SKM-1 (cell line): ENCODE measurements at regions not wholly inside any gene's neighbourhood (a gene's known extent, or its start where the extent isn't known, plus 50 kb on each side); places are given as distances from the start of the nearest gene placed in this dataset.
"Not testable (repeated sequence)": the region's sequence is repeated elsewhere in the genome, so short reads cannot be mapped to it uniquely, and the experiment has no call there.

Experiments used
- DNase-seq: peaks from one replicate; lab custom pipeline; 2025; ENCODE audit not compliant: unreplicated experiment; lab: John Stamatoyannopoulos, UW

DNA sequence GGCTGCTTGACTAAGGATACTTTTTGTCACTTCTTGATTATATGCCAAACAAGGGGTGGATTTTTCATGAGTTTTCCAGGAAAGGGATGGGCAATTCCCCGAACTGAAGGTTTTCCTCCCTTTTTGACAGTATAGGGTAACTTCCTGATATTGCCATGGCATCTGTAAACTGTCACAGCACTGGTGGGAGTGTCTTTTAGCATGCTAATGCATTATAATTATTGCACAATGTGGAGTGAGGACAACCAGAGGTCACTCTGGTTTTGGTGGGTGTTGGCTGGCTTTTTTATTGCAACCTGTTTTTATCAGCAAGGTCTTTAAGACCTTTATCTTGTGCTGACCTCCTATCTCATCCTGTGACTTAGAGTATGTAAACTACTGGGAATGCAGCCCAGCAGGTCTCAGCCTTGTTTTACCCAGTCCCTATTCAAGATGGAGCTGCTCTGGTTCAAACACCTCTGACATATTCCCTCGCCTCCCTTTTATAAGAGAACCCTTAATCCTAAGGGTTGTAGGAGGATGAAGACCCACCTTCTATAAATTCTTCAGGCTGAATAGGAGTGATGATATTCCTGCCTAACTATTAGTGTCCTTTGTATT, 471.2 kb downstream of the ATP23 start:
- DNase-seq = no peak

DNA sequence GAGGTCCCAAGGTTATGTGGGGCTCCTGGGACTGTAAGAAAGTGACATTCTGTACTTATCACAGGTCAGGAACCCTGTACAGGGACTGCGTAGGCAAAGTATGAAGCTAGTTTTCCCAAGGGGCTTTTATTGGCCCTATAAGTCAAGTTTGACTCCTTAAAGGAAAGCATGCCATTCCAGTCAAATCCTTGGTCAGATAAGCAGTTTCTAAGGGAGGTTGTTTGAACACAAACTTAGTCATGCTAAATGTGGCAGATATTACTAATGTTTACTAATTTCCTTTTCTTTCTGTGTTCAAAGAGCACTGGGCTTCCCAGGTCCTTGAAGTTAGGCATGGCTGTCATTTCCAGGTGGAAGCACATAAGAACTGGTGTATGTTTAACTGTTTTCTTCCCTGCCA, 472.4 kb downstream of the ATP23 start:
- DNase-seq = no peak

DNA sequence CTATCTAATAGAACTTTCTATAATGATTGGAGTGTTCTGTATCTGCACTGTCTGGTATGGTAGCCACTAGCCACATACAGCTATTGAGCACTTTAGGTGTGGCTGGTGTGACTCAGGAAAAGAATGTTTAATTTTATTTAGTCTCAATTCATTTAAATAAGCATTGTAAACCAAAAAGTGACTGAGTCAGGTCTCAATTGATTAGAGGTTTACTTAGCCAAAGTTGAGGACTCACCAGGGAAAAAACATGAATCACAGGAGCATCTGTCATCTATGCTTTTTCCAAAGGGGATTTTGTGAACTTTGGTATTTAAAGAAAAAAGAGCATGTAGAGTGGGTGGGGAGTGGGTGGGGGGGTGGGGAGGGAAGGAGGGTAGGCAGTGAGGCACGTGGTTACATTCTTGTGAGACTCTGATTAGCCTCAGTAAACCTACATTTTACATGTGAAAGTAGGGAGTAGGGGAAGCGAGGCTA, 473.1 kb downstream of the ATP23 start:
- DNase-seq = no peak

DNA sequence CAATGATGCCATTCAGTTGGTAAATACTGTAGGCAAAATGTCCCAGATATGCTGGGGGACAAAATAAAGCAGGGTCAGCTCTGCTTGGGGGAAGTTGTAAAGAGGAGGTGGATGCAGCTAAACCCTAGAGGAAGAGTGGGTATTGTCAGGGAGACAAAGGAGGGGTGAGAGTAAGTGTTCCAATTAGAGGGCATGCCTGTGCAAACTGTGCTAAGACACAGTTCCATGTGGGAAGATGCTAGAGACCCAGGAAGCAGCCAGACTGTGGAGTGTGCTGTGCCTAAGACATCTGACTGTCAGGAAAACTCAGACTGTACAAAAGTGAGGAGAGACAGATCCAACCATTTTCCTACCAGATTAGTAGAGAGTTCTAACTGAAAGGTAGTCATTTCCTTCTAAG, 474.3 kb downstream of the ATP23 start:
- DNase-seq = no peak

DNA sequence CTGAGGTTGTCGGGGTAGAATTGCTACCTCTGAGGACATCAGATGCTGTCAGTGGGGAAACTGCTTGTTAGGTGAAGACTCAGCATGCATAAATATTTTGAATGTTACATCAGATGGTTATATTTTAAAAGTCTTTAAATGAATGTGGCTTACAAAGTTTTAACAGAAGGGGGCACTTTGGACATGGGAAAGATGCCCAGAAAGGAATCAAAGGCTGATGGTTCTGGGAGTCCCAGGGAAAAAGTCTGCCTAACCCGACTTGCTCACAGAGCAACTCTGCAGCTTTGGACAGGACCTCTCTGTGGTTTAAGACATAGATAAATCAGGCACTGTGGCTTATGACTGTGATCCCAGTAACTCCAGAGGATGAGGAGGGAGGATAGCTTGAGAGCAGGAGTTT, 474.9 kb downstream of the ATP23 start:
- no peak for DNase-seq

DNA sequence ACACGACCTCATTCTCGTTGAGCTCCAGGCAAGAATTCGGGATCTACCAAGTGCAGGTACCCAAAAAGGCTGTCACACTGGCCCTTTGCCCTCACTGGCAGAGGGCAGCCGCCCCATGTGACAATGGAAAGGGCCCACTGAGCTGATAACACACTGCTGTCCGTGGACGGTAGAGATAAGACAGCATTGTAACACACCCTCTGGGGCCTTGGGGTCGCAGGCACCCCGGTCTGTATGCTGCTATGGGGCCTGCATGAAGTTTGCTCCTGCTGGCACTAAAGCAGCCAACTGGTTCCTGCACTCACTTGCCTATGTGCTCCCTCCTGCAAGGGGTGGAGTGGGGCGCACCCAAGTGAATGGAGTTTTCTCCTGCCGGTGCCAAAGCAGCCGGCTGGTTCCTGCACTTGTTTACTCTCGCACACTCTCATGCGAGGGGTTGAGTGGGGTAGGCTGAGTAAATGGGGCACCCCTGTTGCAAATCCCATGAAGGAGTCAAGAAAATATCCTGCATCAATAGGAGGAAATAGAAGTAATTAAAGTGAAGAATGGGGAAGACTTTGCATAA, 477.9 kb downstream of the ATP23 start:
- DNase-seq = no peak

DNA sequence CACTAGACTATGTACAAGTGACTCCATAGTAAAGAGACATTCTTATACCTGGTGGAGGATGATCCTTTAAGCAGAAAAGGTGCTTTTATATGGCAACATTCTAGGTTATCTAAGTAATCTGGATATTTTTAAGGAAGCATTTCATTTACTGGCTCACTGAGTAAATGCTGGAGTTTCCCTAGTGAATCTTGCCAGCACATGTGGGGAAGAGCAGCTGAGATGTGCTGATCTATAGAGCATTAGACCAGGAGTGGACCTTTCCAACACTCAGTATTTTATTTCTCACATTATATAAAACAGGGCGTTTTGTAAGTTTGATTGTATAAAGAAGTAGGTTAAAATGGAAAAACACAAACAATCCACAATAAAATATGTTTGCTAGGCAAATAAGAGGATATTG, 478.5 kb downstream of the ATP23 start:
- no peak for DNase-seq

DNA sequence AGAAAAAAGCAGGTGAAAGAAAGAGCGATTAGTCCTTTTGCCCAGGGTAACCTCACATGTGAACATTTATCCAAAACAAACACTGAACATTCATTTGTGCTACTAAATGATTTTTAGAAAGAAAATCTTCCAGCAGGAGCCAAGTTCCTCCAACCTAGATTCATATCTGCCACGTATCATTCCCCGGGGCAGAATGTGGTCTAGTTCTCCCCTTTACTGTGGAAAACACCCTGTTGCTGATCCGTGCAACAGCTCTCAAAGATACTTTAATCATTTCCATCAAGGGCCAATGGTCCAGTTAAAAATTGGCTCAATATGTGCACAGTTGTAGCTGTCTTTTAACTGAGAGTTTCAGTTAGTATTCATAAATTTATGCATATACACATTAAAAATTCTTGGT, 479.1 kb downstream of the ATP23 start:
- DNase-seq = no peak

DNA sequence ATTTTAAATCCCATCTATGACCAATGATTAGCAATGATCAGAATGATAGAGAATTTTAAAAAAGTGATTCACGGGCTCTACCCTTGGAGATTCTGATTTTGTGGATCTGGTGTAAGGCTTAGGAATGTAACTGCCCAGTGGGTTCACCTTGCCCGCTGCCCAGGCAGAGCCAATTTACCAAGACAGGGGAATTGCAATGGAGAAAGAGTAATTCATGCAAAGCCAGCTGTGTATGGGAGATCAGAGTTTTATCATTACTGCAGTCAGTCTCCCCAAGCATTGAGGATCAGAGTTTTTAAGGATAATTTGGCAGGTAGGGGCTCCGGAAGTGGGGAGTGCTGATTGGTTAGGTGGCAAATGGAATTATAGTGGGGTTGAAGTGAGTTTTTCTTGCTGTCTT, 480.6 kb downstream of the ATP23 start:
- DNase-seq = no peak

DNA sequence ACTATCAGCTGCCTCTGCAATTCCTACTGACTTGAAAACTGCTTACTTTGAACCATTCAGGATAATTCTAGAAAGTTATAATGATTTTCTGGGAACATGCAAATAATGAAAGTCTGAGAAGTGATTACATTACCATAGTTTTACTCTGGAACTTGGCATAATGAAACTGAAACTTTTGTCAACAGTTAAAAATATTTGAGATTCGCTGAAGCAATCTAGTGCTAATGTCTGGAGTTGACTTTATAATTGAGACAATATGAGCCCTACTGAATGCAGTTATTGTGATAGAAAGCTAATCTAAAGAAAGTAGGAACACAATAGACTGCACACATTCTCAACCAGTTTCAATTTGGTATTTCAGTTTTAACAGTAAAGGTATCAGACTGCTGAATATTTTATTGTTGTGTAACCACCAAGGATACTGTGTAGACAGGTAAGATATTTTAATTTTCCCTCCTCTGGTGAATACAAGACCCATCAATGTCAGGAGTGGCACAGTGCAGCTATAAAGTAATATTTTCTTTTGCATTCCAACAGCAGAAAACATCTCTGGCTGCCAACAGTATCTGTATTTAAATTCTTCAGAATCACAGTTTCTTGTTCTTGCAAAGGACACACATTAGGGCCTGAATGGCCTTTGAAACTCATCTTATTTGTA, 483.5 kb downstream of the ATP23 start:
- DNase-seq = no peak

DNA sequence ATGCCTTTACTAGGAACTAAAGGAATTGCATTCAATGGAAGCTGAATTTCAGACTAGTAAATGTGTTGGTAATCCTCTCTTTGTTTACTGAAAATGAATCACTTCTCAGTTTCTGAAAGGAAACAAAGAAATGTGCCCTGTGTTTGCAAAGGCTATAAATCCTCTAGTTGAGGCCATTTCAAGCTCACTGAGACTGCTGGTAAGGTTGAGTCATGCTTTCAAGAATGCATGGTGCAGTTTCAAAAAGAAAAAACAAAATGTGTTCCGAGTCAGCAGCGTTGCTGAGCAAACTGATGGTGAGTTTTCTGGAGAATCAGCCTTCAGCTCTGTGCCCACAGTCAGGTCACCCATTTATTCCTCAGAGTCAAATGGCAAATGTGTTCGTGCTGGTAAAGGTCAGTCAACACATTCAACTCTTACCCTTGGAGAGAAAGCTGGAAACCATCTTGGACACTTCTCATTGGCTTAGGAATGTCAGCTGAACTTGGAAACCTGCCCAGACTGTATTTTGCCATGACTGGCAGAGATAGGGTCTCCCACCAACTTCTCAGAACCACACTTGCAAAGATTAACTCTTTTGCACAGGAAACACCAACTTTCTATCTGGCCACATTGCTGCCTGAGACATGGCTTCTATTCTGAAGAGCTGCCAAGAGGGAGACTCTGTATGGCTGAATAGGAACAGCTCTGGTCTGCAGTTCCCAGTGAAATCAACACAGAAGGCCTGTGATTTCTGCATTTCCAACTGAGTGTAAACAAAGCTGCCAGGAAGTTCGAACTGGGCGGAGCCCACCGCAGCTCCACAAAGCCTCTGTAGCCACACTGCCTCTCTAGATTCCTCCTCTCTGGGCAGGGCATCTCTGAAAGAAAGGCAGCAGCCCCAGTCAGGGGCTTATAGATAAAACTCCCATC, 484.4 kb downstream of the ATP23 start:
- DNase-seq = no peak

DNA sequence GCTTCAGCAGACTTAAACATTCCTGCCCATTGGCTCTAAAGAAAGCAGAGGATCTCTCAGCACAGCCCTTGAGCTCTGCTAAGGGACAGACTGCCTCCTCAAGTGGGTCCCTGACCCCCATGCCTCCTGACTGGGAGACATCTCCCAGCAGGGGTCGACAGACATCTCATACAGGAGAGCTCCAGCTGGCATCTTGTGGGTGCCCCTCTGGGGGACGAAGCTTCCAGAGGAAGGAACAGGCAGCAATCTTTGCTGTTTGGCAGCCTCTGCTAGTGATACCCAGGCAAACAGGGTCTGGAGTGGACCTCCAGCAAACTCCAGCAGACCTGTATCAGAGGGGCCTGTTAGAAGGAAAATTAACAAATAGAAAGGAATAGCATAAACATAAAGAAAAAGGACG, 485.1 kb downstream of the ATP23 start:
- DNase-seq = not testable (repeated sequence)

DNA sequence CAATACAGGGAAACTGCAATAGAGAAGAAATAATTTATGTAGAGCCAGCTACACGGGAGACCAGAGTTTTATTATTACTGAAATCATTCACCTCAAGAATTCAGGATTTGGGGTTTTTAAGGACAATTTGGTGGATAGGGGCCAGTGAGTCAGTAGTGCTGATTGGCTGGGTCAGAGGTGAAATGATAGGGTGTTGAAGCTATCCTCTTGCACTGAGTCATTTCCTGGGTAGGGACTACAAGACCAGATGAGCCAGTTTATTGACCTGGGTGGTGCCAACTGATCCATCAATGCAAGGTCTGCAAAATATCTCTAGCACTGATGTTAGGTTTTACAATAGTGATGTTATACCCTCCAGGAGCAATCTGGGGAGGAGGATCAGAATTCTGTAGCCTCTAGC, 486.3 kb downstream of the LRIG3 start:
- no peak for DNase-seq

DNA sequence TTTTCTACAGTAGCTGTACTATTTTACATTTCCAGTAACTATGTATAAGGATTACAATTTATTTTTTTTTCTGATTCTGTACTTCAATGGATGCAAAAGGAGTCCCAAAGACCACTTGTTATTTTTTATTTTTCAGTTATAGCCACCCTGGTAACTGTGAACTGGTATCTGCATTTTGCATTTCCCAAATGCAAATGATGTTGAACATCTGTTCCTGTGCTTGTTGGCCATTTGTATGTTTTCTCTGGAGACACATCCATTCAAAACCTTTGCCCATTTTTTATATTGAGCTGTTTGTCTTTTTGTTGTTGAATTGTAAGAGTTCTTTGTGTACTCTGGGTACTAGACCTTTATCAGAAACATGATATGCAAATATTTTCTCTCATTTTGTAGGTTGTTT, 485.6 kb downstream of the LRIG3 start:
- DNase-seq = no peak

DNA sequence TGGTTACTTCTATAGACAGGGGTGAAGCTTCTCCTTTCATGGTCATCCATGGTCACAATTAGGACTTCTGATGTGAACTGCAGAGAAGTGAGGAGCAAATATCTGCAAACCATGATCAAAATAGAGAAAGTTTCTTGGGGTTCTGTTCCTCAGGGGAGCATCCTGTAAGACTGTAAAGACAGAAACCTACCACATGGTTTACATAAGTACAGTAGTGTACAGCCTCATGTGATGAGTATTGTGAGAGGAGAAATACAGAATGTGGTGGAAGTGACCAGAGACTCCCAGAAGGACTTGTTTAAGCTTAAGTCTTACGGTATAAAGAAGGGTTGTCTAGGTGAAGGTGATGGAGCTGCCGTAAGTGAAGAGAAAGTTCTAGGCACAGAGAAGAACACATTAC, 484.7 kb downstream of the LRIG3 start:
- DNase-seq = no peak

DNA sequence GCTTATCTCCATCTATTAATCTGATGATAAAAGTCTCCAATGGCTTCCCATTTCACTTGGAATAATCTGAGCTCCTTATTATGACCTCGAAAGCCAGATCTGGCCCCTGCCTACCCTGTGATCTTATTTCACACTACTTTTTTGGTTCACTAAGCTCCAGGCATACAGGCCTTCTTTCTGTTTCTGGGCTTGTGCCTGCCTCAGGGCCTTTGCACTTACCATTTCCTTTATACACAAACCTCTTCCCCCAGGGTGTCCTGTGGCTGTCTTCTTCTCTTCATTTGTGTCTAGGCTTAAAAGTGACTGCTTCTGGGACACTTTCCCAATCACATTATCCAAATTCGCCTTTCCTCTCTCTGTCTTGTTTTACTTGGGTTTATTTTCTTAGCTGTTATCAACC, 478.8 kb downstream of the LRIG3 start:
- no peak for DNase-seq

DNA sequence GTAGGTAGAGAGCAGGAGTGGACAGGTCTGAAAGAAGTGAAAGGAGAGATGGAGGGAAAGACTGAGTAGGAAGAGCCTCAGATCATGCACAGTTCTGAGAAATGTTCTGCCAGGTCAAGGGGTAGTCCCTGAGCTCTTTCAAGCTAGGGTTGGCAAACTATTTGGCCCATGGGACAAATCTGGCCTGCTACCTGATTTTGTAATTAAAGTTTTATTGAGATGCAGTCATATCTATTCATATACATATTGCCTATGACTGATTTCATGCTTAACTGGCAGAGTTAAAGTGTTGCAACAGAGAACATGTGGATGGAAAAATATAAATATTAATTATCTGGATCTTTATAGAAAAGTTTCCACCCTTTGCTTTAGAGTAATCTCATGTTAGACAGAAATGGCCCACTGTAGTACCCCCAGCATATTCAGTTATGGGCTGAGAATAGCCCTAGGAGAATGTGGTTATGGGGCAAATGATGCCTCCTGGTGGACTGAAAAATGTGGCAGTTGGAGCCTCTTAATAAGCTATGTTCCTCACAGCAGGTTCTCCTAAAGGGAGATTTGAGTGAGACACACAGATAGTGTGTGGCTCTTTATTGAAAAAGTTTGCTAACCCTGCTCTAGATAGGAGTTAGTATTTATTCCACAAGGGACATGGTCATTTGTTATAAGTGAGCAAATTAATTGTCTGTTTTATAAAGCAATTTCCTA, 476.9 kb downstream of the LRIG3 start:
- DNase-seq = no peak

DNA sequence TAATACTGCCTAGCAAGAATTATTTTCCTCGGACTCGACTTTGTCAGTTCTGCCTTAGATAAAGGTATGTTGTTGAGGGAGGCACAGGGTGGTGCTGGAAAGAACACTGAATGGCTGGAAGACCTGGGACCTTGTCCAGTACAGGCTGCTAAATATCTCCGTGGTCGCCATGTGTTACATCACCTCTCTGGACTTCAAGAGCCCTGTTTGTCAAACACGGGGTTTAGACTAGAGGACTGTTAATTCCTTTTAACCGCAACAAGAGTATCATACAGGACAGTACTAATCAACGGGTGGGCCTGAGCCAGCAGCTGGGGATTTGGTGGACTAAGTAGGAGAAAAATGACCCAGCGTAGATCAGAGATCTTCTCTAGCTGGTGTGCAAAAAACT, 476.3 kb downstream of the LRIG3 start:
- no peak for DNase-seq

DNA sequence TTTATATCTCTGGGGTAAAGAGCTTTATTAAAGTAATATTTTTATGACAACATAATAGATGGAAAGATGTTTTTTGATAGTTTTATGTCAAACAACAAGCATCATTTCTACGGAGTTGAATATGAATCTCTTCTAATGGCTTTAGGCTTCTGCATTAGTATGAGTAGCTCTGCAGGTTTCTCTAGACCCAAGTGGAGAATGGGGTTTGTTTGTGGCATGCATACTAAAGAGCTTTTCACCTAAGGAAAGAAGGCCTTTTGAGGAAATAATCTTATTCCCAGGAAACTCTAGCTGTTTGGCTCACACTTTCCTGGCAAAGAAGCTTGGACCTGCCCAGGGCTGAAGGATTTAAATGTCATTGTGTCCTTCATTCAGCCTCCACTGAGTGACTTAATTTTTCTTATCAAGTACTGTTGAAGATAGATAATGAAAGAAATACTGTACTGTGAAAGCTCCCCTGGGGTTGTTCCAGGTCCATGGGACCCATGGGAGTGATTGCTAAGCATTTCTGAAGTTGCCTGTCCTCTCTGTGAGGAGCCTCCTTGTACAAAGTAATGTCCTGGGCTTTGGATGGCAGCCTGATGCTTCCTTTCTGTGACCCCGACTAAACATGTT, 469.3 kb downstream of the LRIG3 start:
- DNase-seq = no peak

DNA sequence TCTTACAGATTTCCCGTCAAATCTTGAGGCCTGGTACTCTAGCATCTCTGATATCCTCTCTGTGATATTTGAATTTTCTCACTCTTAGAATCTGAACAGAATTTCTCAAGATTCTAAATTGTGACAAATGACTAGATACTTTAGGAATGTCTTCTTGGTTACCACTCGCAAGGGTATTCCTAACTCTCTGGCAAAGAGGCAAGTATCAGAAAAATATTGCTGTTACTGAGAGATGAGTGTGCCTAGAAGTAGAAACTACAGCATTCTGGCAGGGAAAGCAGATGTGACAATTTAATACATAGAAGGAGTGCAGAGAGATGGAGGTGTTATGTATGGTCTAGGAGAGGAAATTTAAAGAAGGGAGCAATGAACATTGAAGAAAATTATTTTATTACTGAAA, 467.8 kb downstream of the LRIG3 start:
- no peak for DNase-seq

DNA sequence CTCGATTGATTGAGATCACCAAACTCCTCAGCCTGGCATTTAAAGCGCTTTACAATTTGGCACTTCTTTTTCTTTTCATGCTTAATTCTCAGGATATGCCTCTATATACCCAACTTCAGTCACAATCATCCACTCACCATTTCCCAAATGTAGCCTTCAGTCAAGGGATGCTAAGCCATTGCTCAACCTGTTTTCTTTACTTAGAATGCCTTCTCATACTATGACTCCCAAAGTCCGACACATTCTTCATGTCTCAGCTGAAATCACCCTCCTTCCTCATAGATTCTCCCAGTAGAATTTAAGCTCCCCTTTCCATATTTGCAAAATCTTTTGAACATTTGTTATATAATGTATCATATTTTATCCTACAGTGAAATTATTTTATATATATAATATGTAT, 467.0 kb downstream of the LRIG3 start:
- no peak for DNase-seq
